HG03565 (cell line): ENCODE measurements at regions not wholly inside any gene's neighbourhood (a gene's known extent, or its start where the extent isn't known, plus 50 kb on each side); places are given as distances from the start of the nearest gene placed in this dataset.
"Not testable (repeated sequence)": the region's sequence is repeated elsewhere in the genome, so short reads cannot be mapped to it uniquely, and the experiment has no call there.

Source experiments
- ATAC-seq: cut with Tn5 transposase; IDR thresholded peaks from one replicate; pipeline ENCODE4 v1.9.1; 2021; ENCODE audit warnings: mild to moderate bottlenecking, moderate library complexity; ENCODE audit not compliant: unreplicated experiment

- ATAC-seq = no peak
These were observed 228.5 kb downstream of the ZIC5 start for GRCh38 chr13:99743094-99743493.

- ATAC-seq = no peak
These were observed 229.6 kb downstream of the ZIC5 start for GRCh38 chr13:99741960-99742359.

GRCh38 chr13:99740251-99740979, 231.2 kb downstream of the ZIC5 start:
- ATAC-seq = no peak

- ATAC-seq = no peak
These were observed 232.9 kb downstream of the ZIC5 start for GRCh38 chr13:99738626-99739025.

GRCh38 chr13:99737481-99738245, 233.9 kb downstream of the ZIC5 start:
- no peak for ATAC-seq

GRCh38 chr13:99736541-99736940, 235.0 kb downstream of the ZIC5 start:
- no peak for ATAC-seq

GRCh38 chr13:99734013-99734693, 232.9 kb downstream of the TM9SF2 start:
- ATAC-seq = no peak

GRCh38 chr13:99733346-99733745, 232.1 kb downstream of the TM9SF2 start:
- no peak for ATAC-seq

- ATAC-seq = no peak
These were observed 230.5 kb downstream of the TM9SF2 start for GRCh38 chr13:99731747-99732146.

GRCh38 chr13:99730403-99730802, 229.1 kb downstream of the TM9SF2 start:
- no peak for ATAC-seq

GRCh38 chr13:99729745-99730144, 228.5 kb downstream of the TM9SF2 start:
- ATAC-seq = no peak

GRCh38 chr13:99727651-99728050, 226.4 kb downstream of the TM9SF2 start:
- ATAC-seq = not testable (repeated sequence)

GRCh38 chr13:99726282-99726894, 225.1 kb downstream of the TM9SF2 start:
- no peak for ATAC-seq

- no peak for ATAC-seq
These were observed 224.4 kb downstream of the TM9SF2 start for GRCh38 chr13:99725644-99726043.

- ATAC-seq = peak; percentile 64
These were observed 223.6 kb downstream of the TM9SF2 start for GRCh38 chr13:99724633-99725517.

- ATAC-seq = no peak
These were observed 222.6 kb downstream of the TM9SF2 start for GRCh38 chr13:99723878-99724277.

- no peak for ATAC-seq
These were observed 221.7 kb downstream of the TM9SF2 start for GRCh38 chr13:99722931-99723330.

GRCh38 chr13:99722338-99722818, 221.1 kb downstream of the TM9SF2 start:
- no peak for ATAC-seq

GRCh38 chr13:99721606-99722337, 220.5 kb downstream of the TM9SF2 start:
- ATAC-seq = no peak
